A673 (cell line): ENCODE measurements at regions not wholly inside any gene's neighbourhood (a gene's known extent, or its start where the extent isn't known, plus 50 kb on each side); places are given as distances from the start of the nearest gene placed in this dataset.
"Not testable (repeated sequence)": the region's sequence is repeated elsewhere in the genome, so short reads cannot be mapped to it uniquely, and the experiment has no call there.

Experiments
- BruUV-seq: library from RNA; stranded (reverse); fragments of 400-500 nt; replicated peaks from 2 replicates; lab custom pipeline; 2021; lab: Mats Ljungman, UMichigan
- CTCF ChIA-PET: fragments of 300-600 bp; sonication (Branson Sonifier 250); formaldehyde crosslinking; loops from one replicate; lab custom pipeline; 2022; ENCODE audit warnings: antibody characterized with exemption; lab: Charles Lee
- POLR2A ChIA-PET: fragments of 300-600 bp; sonication (Branson Sonifier 250); formaldehyde crosslinking; loops from one replicate; lab custom pipeline; 2022; ENCODE audit warnings: antibody characterized with exemption; ENCODE audit not compliant: low non-redundant PET; lab: Charles Lee
- DNase-seq: peaks from one replicate; pipeline ENCODE4 v3.0.0-alpha.2; 2015; ENCODE audit warnings: low spot score
- H3K27ac ChIP-seq: fragments of 200-600 bp; sonication (generic); 2 replicates; pipeline ENCODE4 v1.5.1; 2016; ENCODE audit warnings: mixed run types, low read depth, mild to moderate bottlenecking, mixed read lengths, antibody characterized with exemption, low read length; ENCODE audit not compliant: poor library complexity, severe bottlenecking
- H3K27me3 ChIP-seq: fragments of 200-600 bp; sonication (generic); replicated peaks from 2 replicates; pipeline ENCODE4 v1.6.1; 2017; ENCODE audit warnings: mixed run types, low read depth, mild to moderate bottlenecking, mixed read lengths, antibody characterized with exemption, low read length; ENCODE audit not compliant: insufficient read depth, poor library complexity
- H3K36me3 ChIP-seq: fragments of 200-600 bp; sonication (generic); 2 replicates; pipeline ENCODE4 v1.6.1; 2016; ENCODE audit warnings: mixed run types, mild to moderate bottlenecking, mixed read lengths, antibody characterized with exemption, low read length; ENCODE audit not compliant: insufficient read depth, poor library complexity, severe bottlenecking
- H3K4me1 ChIP-seq: fragments of 200-600 bp; sonication (generic); 2 replicates; pipeline ENCODE4 v1.6.1; 2017; ENCODE audit warnings: mixed run types, mild to moderate bottlenecking, mixed read lengths, antibody characterized with exemption, low read length; ENCODE audit not compliant: insufficient read depth, poor library complexity, severe bottlenecking
- H3K4me3 ChIP-seq: fragments of 200-600 bp; sonication (generic); 2 replicates; pipeline ENCODE4 v1.5.1; 2016; ENCODE audit warnings: low read depth, mixed run types, mild to moderate bottlenecking, mixed read lengths, low read length; ENCODE audit not compliant: poor library complexity, severe bottlenecking
- H3K9me3 ChIP-seq: fragments of 200-600 bp; sonication (generic); 2 replicates; pipeline ENCODE4 v1.6.1; 2016; ENCODE audit warnings: mixed run types, low read depth, mild to moderate bottlenecking, mixed read lengths, antibody characterized with exemption, low read length; ENCODE audit not compliant: poor library complexity, severe bottlenecking
- CTCF ChIP-seq: fragments of 300-800, 200-600 bp; sonication (generic); conservative IDR thresholded peaks from 2 replicates; pipeline ENCODE4 v1.5.1; 2017; ENCODE audit warnings: low read depth, mild to moderate bottlenecking, antibody characterized with exemption, low read length, moderate library complexity, mixed read lengths
- EZH2 ChIP-seq: fragments of 200-600 bp; sonication (generic); IDR thresholded peaks from 2 replicates; pipeline ENCODE4 v1.6.1; 2017; ENCODE audit warnings: borderline replicate concordance, low read depth, mild to moderate bottlenecking, mixed read lengths, antibody characterized with exemption, low read length; ENCODE audit not compliant: poor library complexity, severe bottlenecking
- intact Hi-C: fragments of 100-400 bp; cut with micrococcal nuclease; formaldehyde crosslinking; loops from one replicate; pipeline ENCODE4 v1.10.0; 2022; ENCODE audit not compliant: unreplicated experiment

- Histone ChIP-seq H3K9me3 (no peaks in the 10 kb centered on the region), H3K27me3 (no peaks in the 10 kb centered on the region), H3K36me3 (no peaks in the 10 kb centered on the region), H3K4me1 (no peaks in the 10 kb centered on the region), H3K27ac (no peak overlapping the region), H3K4me3 (no peak overlapping the region)
- TF ChIP-seq EZH2: no peak
- TF ChIP-seq CTCF: no peak
- ChIA-PET CTCF (no interaction called here), POLR2A (no interaction called here)
- intact Hi-C loops: no loop called here
- BruUV-seq: no TSS peak
- DNase-seq: no peak
These were observed 154.8 kb upstream of the KCNQ5 start for GRCh38 chr6:72466971-72467566.

DNA sequence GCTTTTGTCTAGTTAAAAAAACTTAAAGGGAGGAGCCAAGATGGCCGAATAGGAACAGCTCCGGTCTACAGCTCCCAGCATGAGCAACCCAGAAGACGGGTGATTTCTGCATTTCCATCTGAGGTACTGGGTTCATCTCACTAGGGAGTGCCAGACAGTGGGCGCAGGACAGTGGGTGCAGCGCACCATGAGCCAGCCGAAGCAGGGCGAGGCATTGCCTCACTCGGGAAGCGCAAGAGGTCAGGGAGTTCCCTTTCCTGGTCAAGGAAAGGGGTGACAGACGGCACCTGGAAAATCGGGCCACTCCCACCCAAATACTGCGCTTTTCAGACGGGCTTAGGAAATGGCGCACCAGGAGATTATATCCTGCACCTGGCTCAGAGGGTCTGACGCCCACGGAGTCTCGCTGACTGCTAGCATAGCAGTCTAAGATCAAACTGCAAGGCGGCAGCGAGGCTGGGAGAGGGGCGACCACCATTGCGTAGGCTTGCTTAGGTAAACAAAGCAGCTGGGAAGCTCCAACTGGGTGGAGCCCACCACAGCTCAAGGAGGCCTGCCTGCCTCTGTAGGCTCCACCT is 152.4 kb upstream of the KCNQ5 start:
- POLR2A ChIA-PET, intact Hi-C loops, DNase-seq, H3K4me1 ChIP-seq, CTCF ChIA-PET, H3K36me3 ChIP-seq, H3K9me3 ChIP-seq, H3K27ac ChIP-seq, BruUV-seq, H3K4me3 ChIP-seq, H3K27me3 ChIP-seq: not testable (repeated sequence)

- Histone ChIP-seq H3K9me3 (no peaks in the 10 kb centered on the region), H3K4me1 (no peaks in the 10 kb centered on the region), H3K36me3 (no peaks in the 10 kb centered on the region), H3K4me3 (no peak overlapping the region), H3K27me3 (no peaks in the 10 kb centered on the region), H3K27ac (no peak overlapping the region)
- ChIA-PET CTCF (no interaction called here), POLR2A (no interaction called here)
- TF ChIP-seq CTCF (no peak), EZH2 (no peak)
- BruUV-seq: no TSS peak
- intact Hi-C loops: no loop called here
- DNase-seq: no peak
These were observed 145.8 kb upstream of the KCNQ5 start for GRCh38 chr6:72476051-72476450.

DNA sequence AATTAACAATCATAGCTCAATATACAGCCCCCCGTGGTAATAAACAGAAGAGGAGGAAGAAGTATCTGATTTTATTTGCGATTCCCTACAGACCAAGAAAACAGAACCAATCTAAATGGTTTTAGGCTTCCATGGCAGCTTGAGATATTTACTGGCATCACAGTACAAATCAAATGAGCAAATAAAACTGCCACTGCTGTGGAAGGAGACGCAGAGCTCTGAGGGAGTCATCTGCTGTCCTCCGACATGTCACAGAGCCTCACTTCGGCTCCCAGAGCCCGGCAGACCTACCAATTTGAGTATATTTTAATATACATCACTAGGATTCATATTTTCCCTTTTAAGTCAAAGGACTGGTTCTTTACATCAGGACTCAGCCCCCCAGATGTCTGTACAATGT is 145.2 kb upstream of the KCNQ5 start:
- H3K4me1 ChIP-seq: no peaks in the 10 kb centered on the region
- no TSS peak for BruUV-seq
- ChIA-PET POLR2A (no interaction called here), CTCF (no interaction called here)
- H3K9me3 ChIP-seq: no peaks in the 10 kb centered on the region
- intact Hi-C loops: no loop called here
- TF ChIP-seq CTCF (no peak), EZH2 (no peak)
- H3K4me3 ChIP-seq: no peak overlapping the region
- H3K36me3 ChIP-seq: no peaks in the 10 kb centered on the region
- no peaks in the 10 kb centered on the region for H3K27me3 ChIP-seq
- no peak for DNase-seq
- no peak overlapping the region for H3K27ac ChIP-seq
